ENCODE measurements at regions not wholly inside any gene's neighbourhood (a gene's known extent, or its start where the extent isn't known, plus 50 kb on each side); places are given as distances from the start of the nearest gene placed in this dataset.

DNA sequence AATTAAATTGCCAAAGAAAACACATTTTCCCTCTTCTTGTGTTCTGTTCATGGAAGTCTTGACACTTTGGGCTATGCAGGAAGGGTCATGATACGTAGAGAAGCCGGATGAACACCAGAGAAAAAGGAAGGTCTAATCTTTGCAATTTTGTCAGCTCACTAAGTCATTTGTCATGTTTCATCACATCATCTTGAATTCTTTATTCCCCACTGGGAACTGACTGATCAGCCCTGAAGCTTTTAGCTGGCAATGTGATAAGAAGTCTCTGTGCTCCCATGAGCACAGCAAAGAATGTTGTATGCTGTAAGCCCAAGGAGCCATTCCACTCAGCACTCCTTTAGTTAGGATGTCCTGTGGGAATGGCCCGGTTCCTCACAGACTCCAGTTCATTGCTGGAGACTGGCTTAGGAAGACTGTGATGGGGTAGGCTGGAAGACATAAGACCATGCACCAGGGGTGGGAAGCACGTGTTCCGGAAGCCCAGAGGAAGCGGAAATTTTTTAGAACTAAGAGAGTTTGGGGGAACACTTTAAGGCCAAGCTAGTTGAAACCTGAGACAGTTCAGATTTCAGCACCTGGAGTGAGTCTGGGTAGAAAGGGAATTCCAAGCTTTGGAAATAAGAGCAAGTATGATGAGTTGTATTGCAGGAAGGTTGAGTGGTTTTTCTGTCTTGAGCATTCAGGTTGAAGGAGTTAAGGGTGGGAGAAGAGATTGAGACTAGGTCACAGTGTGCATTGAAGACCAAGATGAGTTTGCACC lies 306.7 kb upstream of the MTNR1B start:
- no peak for DNase-seq (ENCODE audit: low spot score)

DNA sequence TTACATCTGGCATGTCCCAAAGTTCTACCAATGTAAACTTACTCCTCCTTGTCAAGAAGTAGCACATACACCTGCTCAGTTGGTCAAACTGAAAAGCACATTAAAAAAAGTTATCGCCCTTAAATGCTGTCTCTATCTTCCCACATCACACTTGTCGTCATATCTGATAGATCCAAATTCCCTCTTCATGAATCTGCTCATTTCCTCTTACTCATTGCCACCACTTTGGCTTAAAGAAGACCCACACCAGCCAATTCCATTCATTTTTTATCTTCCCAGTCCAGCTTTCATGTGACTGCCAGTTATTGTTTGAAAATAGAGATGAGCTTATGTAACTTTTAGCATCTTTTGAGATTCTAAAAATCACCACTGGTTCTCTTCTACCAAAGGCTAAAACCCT lies 305.9 kb upstream of the MTNR1B start:
- no peak for DNase-seq (ENCODE audit: low spot score)

DNA sequence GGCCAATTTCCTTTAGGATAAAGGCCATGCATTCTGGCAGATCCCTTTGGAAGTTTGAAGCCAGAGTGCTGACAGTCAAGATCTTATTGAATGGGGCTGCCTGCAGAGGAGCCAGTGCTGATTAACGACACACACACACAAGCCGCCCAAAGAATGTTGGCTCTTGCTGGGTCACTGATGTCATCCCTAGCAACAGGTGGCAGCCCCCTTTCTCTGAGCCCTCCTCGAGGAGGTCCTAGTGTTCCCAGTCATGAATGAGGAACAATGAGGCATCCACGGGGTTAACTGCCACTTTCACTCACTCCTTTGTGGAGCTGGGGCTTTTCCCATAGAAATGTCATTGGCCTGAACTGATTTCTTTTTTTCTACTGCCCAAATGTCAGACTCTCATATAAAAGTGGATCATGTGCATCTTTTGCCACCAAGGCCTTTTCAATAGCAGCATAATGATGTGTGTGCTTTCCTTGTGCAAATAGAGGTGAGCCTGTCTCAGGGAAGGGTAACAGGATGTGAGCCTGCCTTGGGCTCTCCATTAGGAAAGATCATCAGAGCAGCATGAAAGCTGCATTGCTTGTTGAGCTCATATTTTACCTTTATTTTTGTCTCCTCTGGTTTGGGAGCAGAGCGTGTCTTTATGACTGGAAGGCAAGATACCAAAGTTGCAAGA lies 301.8 kb upstream of the MTNR1B start:
- no peak for DNase-seq (ENCODE audit: low spot score)

DNA sequence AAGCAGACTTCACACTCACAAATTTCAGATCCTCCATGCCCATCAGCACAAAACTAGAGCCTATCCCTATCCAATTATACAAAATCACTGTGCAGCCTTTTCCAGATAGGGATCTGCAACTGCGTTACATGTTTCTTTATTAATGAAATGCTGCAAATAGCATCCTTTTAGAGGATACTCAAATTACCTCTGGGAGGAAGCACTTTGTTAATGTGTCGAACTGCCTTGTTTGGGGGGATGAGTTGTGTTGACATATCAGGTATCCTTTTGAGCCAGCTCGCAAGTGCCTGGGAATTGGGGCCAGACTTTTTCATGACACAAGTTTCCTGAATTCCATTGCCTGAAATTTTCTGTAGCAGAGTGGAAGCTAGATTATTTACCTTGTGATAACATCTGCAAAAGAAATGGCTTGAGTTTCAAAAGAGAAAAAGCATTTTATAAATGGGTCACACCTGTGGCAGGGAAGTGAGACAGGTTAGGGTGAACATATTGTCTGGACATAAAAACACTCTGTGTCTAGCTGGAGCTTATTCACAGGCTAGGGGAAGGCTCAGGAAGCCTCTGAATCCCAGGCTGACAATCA lies 299.1 kb upstream of the MTNR1B start:
- no peak for DNase-seq (ENCODE audit: low spot score)

DNA sequence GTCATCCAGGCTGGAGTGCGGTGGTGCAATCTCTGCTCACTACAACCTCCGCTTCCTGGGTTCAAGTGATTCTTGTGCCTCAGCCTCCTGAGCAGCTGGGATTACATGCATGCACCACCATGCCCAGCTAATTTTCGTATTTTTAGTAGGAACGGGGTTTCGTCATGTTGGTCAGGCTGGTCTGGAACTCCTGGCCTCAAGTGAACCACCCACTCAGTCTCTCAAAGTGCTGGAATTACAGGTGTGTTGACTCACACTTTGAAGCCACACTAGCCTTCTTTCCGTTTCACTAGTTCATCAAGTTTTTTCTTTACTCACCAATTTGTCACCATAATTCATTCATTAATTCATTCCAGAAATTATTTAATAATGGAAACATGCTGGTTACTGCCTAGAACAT lies 298.4 kb upstream of the MTNR1B start:
- no peak for DNase-seq (ENCODE audit: low spot score)

DNA sequence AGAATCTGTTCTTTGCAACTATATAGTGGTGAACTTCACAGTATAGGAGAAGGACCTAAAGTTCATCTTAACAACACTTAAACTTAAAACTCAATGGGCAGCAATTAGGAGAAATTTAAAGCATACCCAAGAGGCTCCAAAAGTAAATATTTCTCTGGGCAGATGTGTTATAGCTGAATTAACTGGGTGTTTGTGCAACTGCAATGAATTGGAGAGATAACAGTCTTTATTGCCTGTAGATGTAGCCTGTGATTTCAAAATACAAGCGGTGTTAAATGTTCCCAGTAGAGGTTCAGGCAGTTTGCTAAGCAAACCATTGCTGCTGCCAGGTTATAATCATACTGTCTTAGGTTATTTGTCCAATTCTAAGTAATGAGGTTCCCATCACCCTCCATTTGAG lies 294.1 kb upstream of the MTNR1B start:
- DNase-seq (ENCODE audit: low spot score), result no peak

DNA sequence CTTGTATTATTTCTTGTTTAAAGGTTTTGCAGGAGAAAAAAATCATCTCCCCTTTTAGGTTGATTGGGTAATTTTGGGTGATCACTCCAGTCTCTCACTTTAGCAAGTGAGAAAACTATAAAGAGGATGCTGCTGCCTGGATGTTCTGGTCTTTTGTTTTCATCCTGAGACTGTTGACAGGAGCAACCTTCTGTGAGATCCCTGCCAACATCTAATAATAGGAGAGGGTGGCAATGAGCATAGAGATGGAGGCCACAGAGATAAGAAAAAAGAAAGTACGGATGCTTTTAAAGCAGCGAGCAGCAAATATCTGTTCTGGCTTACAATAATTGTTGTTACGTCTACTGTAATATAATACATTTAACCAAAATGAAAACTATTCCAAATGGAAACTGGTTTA lies 293.6 kb upstream of the MTNR1B start:
- no peak for DNase-seq (ENCODE audit: low spot score)

DNA sequence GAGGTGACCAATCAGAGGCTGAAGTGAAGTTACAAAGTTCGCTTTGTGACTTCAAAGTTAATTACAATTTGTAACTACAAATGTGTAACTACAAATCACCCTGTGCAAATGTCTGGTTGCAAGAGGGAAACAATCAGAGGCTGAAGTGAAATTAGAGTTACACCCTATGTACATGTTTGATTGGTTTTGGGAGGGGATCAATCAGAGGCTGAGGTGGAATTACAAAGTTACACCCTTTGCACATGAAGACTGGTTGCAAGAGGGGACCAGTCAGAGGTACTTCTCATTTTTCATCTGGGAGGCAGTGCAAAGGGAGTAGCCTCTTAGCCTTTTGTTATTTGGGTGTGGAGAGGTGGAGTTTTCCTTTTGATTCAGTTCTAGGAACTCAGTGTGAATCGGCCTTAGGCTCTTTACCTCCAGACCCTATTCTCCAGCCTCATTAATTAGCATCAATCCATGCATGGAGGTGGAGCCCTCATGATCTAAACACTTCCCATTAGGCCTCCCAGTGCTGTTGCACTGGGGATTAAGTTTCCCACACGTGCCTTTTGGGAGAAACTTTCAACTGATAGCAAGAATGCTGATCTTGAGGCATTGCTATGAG lies 291.3 kb upstream of the MTNR1B start:
- no peak for DNase-seq (ENCODE audit: low spot score)

DNA sequence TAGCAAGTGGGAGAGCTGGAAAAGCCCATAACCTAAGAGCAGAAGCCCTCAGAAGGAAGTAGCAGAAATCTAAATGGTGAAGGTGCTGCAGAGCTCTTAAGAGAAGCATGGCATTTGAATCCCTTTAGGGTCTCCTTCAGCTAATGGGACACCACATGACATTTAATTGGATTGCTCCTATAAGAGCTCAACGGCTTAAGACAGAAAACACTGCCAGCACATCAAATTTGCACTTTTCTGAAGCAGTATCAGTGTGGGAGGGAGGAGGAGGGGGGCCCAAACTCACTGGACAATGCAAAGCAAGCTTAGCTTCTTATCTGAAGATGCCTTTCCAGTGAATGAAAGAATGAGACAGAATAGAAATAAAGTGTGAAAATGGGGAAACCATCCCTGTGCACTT lies 287.9 kb upstream of the MTNR1B start:
- no peak for DNase-seq (ENCODE audit: low spot score)

DNA sequence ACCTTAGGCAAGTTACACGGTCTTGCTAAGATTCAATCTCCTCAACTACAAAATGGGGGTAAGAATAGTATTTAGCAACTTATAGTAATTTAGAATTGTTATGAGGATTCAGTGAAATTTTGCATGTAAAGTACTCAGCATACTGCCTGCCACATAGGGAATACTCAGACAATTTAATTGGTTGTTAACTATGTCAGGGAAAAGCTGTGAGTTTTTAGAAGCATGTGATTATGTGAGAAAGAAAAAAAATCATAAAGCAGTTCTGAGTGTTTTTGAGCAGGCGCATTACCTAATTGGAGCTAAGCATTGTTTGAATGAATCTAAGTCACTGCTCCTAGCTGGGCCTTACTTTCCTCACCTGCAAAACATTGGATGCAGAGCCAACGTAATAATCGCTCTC lies 287.3 kb upstream of the MTNR1B start:
- DNase-seq (ENCODE audit: low spot score), result no peak

DNA sequence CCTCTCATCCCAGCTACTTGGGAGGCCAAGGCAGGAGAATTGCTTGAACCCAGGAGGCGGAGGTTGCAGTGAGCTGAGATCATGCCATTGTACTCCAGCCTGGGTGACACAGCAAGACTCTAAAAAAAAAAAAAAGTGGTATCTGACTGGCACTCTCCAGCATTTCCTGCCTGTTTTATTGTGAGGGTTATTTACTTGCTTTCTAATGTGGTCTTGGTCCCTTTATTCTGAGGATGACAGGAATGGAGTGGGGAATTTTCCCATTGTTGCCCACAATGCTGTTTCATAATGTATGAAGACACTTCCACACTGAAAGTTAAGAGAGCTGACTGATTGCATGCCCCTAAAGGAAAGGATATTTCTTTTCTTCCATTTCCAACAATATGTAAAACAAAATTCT lies 286.5 kb upstream of the MTNR1B start:
- no peak for DNase-seq (ENCODE audit: low spot score)

DNA sequence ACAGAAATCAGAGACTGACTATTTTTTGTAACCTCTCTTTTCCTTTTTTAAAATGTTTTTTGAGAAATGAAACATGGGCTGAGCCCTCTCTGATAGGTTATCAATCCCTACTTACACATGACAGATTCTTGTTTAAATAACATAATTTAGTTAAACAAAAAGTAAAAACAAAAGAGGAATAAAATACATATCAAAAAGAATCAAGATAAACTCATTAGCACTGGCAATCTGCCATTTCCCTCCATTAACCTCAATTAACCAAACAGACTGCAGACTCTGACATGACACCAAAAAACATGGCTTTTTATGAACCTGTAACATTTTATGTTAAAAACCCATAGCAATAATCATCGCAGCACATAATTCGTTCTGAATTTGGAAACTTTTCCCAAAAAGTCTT lies 284.4 kb upstream of the MTNR1B start:
- no peak for DNase-seq (ENCODE audit: low spot score)

DNA sequence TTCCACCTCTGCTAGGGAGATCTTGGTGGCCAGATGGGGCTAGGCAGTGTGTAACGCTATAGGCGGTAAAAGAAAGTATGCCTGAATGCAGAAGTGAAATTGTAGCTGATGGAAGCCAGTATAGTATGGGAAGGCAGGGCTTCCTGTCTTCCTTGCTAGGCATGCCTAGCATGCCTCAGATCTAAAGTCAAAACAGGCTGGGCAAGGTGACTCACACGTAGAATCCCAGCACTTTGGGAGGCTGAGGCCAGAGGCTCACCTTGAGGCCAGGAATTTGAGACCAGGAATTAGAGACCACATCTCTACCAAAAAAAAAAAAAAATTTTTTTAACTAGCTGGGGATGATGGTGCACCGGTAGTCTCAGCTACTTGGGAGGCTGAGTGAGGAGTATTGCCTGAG lies 281.7 kb upstream of the MTNR1B start:
- no peak for DNase-seq (ENCODE audit: low spot score)

DNA sequence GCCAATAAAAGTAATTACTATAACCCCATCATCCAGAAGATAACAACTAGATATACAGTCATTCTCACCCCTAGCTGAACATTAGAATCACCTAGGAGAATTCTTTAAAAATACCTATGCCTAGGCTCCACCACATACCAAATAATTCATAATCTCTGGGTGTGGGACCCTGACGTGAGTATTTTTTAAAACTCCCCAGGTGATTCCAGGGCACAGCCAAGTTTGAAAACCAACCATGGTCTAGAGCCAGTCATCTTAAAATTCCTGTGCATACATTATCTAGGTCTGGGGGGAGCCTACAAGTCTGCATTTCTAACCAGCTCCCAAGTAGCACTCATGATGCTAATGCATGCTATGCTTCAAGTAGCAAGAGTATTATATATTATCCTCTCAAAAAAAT lies 281.0 kb upstream of the MTNR1B start:
- no peak for DNase-seq (ENCODE audit: low spot score)

DNA sequence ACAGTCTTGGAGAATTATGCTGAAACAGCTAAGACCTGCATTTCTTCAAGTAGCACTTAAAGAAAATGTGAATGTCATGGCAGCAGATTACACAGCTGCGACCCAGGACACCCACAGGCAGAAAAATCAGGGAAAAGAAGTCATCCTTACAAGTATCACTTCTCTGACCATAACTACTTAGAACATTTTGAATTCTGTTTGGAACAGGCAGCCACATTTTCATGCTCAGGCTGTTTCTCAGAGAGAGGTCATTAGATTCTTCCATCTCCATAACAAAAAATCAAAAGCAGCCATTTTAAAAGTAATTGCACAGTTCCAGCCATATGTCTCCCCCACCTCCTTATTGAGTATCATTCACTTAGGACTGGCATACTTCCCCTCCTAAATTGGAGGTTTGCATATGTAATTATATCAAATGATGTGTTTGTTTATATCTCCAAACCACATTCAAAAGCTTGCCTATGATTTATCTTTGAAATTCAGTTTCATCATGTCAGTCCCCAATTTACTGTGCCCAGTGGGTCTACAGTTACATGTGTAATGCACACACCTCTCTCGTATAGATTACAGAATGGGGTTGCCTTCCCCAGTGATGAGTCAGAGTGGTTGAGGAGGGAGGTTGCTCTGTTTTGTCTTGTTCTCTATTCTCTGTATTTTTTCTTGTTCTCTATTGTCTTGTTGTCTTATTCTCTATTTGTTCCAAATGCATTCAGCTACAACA lies 276.5 kb upstream of the MTNR1B start:
- DNase-seq (ENCODE audit: low spot score), result no peak

DNA sequence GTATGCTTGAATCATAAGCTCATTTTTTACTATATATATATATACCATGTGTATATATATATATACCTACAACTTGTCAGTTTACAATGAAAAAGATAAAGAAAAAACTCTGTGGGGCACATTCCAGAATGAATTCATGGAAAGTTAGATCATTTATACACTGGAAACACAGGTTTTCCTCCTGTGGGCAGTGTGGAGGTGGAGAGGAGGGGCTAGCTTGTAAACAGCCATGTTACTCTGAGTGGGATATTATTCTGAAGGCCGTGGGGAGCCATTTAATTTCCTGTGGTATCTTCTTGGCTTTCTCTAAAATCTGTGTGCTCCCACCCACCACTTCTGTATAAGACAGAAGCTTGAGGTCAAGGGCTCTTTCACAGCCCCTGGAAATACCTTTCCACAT lies 273.4 kb upstream of the MTNR1B start:
- no peak for DNase-seq (ENCODE audit: low spot score)

DNA sequence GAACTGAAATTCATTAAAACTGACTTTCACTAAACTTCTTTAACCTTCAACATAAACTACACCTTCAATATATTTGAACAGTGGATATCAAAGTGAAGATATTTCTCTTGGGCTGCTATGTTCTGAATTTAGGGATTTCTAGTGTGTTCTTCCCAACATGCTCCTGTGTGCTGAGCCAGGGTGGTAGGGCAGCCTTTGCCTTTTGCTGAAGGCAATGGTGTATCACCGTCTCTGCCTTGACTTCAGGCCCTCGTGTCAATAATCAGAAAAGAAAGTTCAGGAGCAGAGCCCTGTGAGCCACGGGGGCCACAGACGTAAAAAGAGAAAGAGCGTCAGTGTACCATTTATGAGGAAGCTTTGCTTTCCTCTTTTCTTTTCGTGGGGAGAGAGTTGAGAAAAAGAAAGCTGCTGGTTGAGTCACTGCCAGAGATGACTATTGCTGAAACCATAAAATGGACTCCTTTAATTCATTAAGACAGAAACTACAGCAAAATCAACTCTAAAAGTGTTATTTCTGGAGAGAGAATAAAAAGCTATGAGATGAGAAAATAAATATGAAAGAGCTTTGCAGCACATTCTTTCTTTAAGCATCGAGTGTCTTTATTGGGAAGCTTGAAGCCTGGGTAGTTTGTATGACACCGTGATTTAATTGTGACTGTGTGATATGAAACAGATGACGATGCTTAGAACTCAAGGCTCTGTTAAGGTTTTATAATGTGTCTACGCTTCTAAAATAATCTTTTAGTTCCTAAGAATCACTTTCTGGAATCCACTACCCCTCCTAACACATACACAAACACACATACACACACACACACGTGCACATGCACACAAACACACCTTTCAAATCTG lies 271.8 kb upstream of the MTNR1B start:
- peak; percentile 11 for DNase-seq (ENCODE audit: low spot score)

DNA sequence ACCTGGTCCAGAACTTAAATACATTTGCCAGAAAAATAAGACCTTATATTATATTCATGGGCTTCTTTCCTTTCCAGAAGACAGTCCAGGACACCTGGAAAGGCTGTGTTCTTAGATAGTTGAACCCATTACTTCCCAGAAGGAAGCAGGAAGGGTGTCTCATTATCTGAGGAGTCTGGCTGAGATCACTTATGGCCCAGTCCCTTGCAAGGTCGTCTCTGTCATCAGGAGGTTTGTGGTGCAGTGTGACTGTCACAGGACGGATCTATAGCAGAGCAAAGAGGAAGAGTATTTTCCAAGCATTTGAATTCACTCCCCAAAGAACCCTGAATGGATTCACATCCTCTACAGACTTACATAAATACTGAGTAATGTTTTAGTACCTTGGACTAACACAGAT lies 270.7 kb upstream of the MTNR1B start:
- no peak for DNase-seq (ENCODE audit: low spot score)

DNA sequence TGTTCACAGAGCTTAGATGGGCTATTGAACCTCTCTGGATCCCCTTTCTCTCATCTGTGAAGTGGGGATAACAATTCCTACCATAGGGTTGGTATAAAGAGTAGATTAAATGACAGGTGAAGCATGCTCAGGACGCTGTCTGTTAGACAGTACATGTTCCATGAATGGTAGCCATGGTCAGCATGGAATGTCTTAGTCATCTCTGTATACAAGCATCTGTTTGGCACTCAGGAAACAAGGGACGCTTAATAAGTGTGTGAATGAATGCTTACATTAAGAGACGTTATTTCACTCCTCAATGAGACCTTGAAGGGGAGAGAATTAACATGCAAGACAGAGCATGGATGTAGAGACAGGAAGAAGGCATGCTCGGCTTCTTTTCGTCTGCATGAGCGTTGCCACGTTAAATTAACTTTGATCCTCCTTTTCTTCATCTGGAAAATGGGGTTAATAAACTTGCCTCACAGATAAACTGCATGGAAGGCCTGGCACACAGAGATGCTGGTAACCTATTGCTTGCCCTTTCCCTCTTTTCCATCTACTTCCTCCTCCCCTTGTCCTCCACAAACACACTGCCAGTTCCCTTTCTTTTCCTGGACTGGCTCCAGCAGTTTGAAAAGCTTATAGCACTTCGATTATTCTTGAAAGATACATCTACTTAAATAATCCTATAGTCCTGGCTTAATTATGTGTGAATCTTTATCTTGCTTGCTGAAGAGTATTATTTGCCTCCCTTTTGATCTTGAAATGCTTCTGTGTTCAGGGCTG lies 267.2 kb upstream of the MTNR1B start:
- no peak for DNase-seq (ENCODE audit: low spot score)

DNA sequence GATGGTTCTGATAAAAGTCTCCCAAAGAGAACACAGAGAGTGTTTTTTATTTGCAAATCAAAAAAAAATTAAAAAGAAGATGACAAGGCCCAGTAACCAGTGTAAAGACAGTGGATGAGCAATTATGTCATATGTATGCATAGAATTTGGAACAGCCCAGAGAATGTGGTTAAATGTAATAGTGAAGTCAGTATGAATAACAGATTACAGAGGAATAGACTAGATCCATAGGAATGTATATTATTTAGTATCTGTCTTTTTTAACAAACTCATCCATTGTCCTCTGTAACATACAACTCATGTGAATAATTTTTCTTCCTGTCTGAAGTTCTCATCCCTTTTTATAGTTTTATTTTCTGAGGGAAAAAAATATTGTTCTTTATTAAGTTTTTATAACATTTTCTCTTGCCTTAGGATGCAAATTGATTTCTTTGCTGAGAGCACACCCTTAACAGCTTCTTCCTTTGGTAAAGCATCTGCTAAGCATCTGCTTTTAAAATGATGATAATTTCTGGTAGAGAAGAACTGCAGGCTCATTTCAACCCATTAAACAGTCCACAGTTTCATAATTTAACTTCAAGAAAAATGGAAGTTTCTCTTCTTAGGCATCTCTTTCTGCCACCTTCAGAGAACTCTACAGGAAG lies 266.5 kb upstream of the MTNR1B start:
- DNase-seq (ENCODE audit: low spot score), result peak; percentile 6
